Bronchial epithelial cell (primary cell): ENCODE measurements at regions not wholly inside any gene's neighbourhood (a gene's known extent, or its start where the extent isn't known, plus 50 kb on each side); places are given as distances from the start of the nearest gene placed in this dataset.

Experiments
- DNase-seq: peaks from one replicate; pipeline ENCODE4 v3.0.0-alpha.2; 2010; ENCODE audit warnings: low read depth
- FAIRE-seq: peaks from 2 replicates; lab custom pipeline; 2011; peaks lifted over from hg19 to GRCh38; lab: Jason Lieb, UNC
- H3K27me3 ChIP-seq: 2 replicates; pipeline ENCODE4 v1.5.1; 2011; ENCODE audit warnings: low read length; ENCODE audit not compliant: control insufficient read depth, insufficient read depth
- H3K36me3 ChIP-seq: 2 replicates; pipeline ENCODE4 v1.5.1; 2011; ENCODE audit warnings: low read length; ENCODE audit not compliant: control insufficient read depth, insufficient read depth
- H3K4me3 ChIP-seq: 2 replicates; pipeline ENCODE4 v1.5.1; 2011; ENCODE audit warnings: mild to moderate bottlenecking, low read depth, low read length, control low read depth
- TF ChIP-seq, protein P1 (sequence below): IDR thresholded peaks from 2 replicates; pipeline ENCODE4 v1.5.1; 2011; ENCODE audit warnings: mild to moderate bottlenecking, moderate library complexity, low read length, control low read depth, inconsistent platforms; ENCODE audit not compliant: insufficient read depth, severe bottlenecking

GRCh38 chrX:8037593-8038348 lies 110.6 kb upstream of the PNPLA4 start:
- FAIRE-seq = no peak
- H3K27me3 ChIP-seq = no peaks in the 10 kb centered on the region
- no peaks in the 10 kb centered on the region for H3K36me3 ChIP-seq
- TF ChIP-seq, protein P1, sequence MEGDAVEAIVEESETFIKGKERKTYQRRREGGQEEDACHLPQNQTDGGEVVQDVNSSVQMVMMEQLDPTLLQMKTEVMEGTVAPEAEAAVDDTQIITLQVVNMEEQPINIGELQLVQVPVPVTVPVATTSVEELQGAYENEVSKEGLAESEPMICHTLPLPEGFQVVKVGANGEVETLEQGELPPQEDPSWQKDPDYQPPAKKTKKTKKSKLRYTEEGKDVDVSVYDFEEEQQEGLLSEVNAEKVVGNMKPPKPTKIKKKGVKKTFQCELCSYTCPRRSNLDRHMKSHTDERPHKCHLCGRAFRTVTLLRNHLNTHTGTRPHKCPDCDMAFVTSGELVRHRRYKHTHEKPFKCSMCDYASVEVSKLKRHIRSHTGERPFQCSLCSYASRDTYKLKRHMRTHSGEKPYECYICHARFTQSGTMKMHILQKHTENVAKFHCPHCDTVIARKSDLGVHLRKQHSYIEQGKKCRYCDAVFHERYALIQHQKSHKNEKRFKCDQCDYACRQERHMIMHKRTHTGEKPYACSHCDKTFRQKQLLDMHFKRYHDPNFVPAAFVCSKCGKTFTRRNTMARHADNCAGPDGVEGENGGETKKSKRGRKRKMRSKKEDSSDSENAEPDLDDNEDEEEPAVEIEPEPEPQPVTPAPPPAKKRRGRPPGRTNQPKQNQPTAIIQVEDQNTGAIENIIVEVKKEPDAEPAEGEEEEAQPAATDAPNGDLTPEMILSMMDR = no peak
- DNase-seq = peak; percentile 36
- H3K4me3 ChIP-seq = no peak overlapping the region

GRCh38 chrX:8036914-8037313 lies 109.7 kb upstream of the PNPLA4 start:
- H3K4me3 ChIP-seq = no peak overlapping the region
- TF ChIP-seq, protein P1 = no peak
- FAIRE-seq = no peak

GRCh38 chrX:8034058-8034457 lies 106.8 kb upstream of the PNPLA4 start:
- DNase-seq (no peak), FAIRE-seq (peak; percentile 7)
- TF ChIP-seq, protein P1 = no peak
- Histone ChIP-seq H3K36me3 (no peaks in the 10 kb centered on the region), H3K27me3 (no peaks in the 10 kb centered on the region), H3K4me3 (no peak overlapping the region)

More at GRCh38 chrX:8036914-8037313, 109.7 kb upstream of the PNPLA4 start:
- no peak for DNase-seq
- Histone ChIP-seq H3K36me3 (no peaks in the 10 kb centered on the region), H3K27me3 (no peaks in the 10 kb centered on the region)

GRCh38 chrX:8033175-8033574 lies 106.0 kb upstream of the PNPLA4 start:
- DNase-seq (no peak), FAIRE-seq (no peak)
- TF ChIP-seq, protein P1 = no peak
- Histone ChIP-seq H3K4me3 (no peak overlapping the region), H3K27me3 (no peaks in the 10 kb centered on the region), H3K36me3 (no peaks in the 10 kb centered on the region)

DNA sequence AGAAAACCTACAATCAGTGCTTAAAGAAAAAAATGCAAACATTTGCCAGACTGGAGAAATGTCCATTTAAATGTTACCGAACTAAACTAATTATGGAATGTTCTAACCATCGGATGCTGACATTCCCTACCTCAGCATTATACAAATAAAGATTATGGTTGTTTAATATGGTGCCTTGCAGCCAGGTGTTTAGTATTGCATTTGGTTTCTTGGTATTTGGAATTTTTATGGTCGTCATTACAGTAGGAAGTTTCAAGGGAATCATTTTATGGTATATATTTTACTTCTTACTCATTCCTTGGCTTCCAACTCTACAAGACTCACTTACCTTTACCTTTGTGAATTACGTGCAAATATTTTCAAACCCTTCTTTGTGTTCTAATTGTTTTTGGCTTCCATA lies 103.1 kb upstream of the PNPLA4 start:
- DNase-seq (no peak), FAIRE-seq (no peak)
- TF ChIP-seq, protein P1 = no peak
- H3K4me3 ChIP-seq = no peak overlapping the region
- no peaks in the 10 kb centered on the region for H3K36me3 ChIP-seq
- H3K27me3 ChIP-seq = no peaks in the 10 kb centered on the region

DNA sequence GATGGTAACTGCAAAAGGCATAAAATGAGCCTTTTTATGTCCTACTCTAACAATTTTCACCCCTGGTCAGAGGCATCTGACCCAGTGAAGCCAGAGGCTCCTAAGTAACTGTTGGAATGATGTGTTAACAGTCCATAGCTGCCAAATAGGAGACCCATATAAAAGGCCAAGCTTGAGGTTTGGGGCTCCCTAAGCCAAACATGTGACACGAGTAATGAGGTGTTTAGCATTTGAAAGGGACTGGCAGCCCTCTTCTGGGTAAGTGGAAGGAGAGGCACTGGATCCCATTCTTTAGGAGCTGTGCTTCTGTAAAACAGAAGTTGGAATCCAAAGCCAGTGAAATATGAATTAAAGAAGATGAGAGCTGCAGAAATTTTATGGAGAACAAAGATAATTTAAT lies 100.6 kb upstream of the PNPLA4 start:
- no peak overlapping the region for H3K4me3 ChIP-seq
- H3K27me3 ChIP-seq = no peaks in the 10 kb centered on the region
- no peak for FAIRE-seq
- no peaks in the 10 kb centered on the region for H3K36me3 ChIP-seq
- DNase-seq = no peak
- TF ChIP-seq, protein P1 = no peak
